WERI-Rb-1 (cell line): ENCODE measurements at regions not wholly inside any gene's neighbourhood (a gene's known extent, or its start where the extent isn't known, plus 50 kb on each side); places are given as distances from the start of the nearest gene placed in this dataset.
"Not testable (repeated sequence)": the region's sequence is repeated elsewhere in the genome, so short reads cannot be mapped to it uniquely, and the experiment has no call there.

Experiments used
- DNase-seq: peaks from one replicate; pipeline ENCODE4 v3.0.0-alpha.2; 2020
- H3K27ac ChIP-seq: fragments of 250-450 bp; sonication (Bioruptor Pico); 2 replicates; pipeline ENCODE4 v1.5.1; 2020; ENCODE audit warnings: mild to moderate bottlenecking, moderate library complexity
- H3K27me3 ChIP-seq: fragments of 250-450 bp; sonication (Bioruptor Pico); 2 replicates; pipeline ENCODE4 v1.5.1; 2021; ENCODE audit warnings: mild to moderate bottlenecking, low read depth, moderate library complexity; ENCODE audit not compliant: insufficient read depth, severe bottlenecking
- H3K36me3 ChIP-seq: fragments of 250-450 bp; sonication (Bioruptor Pico); 2 replicates; pipeline ENCODE4 v1.5.1; 2020; ENCODE audit warnings: mild to moderate bottlenecking, moderate library complexity
- H3K4me3 ChIP-seq: 2 replicates; pipeline ENCODE4 v1.5.1; 2011; ENCODE audit warnings: low read depth, mild to moderate bottlenecking, control low read depth, low read length
- H3K9me3 ChIP-seq: fragments of 250-450 bp; sonication (Bioruptor Pico); 2 replicates; pipeline ENCODE4 v1.5.1; 2021; ENCODE audit warnings: mild to moderate bottlenecking, moderate library complexity; ENCODE audit not compliant: severe bottlenecking
- TF ChIP-seq, protein P1 (sequence below): IDR thresholded peaks from 2 replicates; pipeline ENCODE4 v1.5.1; 2011; ENCODE audit warnings: low read depth, mild to moderate bottlenecking, control low read depth, inconsistent platforms, low read length

DNA sequence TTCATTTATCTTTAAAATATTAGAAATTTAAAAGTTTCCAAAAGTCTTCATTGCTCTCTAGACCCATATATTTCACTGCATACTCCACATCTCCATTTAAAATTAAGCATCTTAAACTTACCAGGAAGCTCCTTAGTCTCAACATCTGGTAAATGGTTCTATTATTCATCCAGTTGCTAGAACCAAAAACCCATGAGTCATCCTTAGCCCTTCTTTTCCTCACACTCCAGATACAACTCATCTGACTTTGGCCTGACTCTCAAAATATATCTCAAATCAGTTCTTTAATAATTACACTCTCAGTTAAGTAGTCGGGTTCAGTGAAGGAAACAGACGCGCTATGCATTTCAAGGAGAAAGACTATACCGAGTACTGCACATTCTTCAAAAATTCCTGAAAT, 110.2 kb upstream of the COX7C start:
- Histone ChIP-seq H3K4me3 (no peak overlapping the region), H3K36me3 (no peaks in the 10 kb centered on the region), H3K9me3 (no peaks in the 10 kb centered on the region), H3K27me3 (no peaks in the 10 kb centered on the region), H3K27ac (no peak overlapping the region)
- TF ChIP-seq, protein P1, sequence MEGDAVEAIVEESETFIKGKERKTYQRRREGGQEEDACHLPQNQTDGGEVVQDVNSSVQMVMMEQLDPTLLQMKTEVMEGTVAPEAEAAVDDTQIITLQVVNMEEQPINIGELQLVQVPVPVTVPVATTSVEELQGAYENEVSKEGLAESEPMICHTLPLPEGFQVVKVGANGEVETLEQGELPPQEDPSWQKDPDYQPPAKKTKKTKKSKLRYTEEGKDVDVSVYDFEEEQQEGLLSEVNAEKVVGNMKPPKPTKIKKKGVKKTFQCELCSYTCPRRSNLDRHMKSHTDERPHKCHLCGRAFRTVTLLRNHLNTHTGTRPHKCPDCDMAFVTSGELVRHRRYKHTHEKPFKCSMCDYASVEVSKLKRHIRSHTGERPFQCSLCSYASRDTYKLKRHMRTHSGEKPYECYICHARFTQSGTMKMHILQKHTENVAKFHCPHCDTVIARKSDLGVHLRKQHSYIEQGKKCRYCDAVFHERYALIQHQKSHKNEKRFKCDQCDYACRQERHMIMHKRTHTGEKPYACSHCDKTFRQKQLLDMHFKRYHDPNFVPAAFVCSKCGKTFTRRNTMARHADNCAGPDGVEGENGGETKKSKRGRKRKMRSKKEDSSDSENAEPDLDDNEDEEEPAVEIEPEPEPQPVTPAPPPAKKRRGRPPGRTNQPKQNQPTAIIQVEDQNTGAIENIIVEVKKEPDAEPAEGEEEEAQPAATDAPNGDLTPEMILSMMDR: no peak
- DNase-seq: no peak

DNA sequence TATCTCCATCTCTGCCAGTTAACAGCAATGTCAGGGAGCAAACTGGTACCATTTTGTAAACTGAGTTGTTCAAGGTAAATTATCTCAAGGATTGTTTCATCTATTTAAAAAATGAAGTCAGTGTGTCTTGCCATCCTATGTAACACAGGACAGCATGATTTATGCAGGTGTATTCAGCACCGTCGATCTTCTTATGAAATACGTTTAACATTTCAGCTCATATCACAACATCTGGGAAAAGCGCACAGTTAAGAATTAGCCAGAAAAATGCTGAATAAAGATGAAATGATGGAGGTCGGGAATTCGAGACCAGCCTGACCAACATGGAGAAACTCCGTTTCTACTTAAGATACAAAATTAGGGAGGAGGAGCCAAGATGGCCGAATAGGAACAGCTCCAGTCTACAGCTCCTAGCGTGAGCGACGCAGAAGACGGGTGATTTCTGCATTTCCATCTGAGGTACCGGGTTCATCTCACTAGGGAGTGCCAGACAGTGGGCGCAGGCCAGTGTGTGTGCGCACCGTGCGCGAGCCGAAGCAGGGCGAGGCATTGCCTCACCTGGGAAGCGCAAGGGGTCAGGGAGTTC, 107.3 kb upstream of the COX7C start:
- not testable (repeated sequence) for H3K36me3 ChIP-seq, H3K27ac ChIP-seq, H3K4me3 ChIP-seq, H3K27me3 ChIP-seq, H3K9me3 ChIP-seq, DNase-seq

DNA sequence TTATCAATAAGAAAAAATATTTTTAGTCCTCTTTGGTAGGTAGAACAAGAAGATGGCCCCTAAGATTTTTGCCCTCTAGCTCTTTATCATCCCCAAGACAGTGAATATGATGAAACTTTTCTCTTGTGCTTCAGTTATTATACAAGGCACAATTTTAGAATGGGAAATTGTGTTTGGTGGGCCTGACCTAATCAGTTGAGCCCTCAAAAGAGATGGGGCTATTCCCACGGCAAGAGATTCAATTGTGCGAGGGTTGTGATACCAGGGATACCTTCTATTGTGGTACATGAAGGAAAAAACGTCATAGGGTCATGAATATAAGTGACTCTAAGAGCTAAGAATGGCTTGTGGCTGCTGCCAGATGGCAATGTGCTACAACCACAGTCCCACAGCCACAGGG, 94.0 kb upstream of the COX7C start:
- TF ChIP-seq, protein P1: no peak
- Histone ChIP-seq H3K4me3 (no peak overlapping the region), H3K27me3 (no peaks in the 10 kb centered on the region), H3K9me3 (no peaks in the 10 kb centered on the region), H3K36me3 (no peaks in the 10 kb centered on the region), H3K27ac (no peak overlapping the region)
- DNase-seq: no peak

DNA sequence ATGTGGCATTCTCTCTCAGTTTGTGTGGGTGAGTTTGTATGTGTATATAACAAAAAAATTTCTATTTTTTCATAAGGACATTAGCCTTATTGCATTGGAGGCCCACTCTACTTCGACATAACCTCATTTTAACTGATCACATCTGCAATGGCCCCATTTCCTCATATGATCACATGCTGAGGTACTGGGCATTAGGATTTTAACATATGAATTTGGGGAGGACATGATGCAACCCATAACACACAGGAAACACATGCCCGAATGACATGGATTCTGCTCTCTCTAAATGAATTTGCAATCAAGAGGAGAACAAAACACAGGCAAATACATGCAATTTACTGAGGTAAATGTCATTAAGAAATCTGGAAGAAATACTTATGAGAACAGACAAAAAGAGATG, 92.1 kb upstream of the COX7C start:
- H3K4me3 ChIP-seq: no peak overlapping the region
- H3K27ac ChIP-seq: no peak overlapping the region
- DNase-seq: no peak
- H3K36me3 ChIP-seq: no peaks in the 10 kb centered on the region
- TF ChIP-seq, protein P1: no peak
- no peaks in the 10 kb centered on the region for H3K9me3 ChIP-seq
- H3K27me3 ChIP-seq: no peaks in the 10 kb centered on the region

DNA sequence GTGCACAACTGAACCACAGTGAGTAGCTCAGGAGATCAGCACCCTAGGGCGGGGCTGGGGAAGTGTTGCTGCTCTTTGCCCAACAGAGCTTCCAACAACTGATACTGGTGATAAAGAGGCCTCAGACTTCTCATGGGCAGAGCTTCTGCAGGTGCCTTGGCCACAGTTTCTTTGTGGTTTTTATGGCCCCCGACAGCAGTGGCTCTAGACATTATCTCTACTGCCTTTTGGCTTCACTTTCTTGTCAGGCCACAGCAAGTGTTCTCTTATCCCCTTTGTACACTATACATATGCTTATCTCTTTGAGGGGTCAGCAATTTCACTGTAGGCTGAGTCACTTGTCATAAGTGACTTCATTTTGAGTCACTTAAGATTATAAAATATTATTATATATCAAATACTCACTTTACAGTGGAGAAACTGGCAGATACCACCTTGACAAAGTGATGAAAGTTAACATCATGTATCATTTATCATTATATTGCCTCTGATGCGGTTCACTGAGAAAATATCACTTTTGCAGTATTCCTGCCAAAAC, 90.9 kb upstream of the COX7C start:
- TF ChIP-seq, protein P1: no peak
- H3K9me3 ChIP-seq: no peaks in the 10 kb centered on the region
- no peak overlapping the region for H3K27ac ChIP-seq
- no peak overlapping the region for H3K4me3 ChIP-seq
- DNase-seq: no peak
- H3K36me3 ChIP-seq: no peaks in the 10 kb centered on the region
- H3K27me3 ChIP-seq: no peaks in the 10 kb centered on the region

DNA sequence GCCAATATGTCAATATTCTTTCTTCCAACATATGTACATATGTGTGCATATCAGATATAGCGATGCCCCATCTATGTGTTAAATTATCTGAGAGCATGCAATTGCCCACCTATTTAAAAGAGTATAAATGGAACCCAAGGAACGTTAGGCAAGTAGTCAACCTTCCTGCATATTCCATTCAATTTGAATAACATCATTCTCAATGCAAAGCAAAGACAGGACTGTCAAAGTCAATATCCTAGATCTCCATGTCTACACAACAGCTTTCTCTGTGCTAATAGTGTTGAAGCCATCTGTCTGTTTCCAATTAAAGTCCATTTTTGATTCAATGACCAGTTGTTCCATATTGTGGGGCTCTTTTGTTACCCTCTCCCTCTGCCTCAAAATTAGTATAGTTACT, 85.3 kb upstream of the COX7C start:
- TF ChIP-seq, protein P1: no peak
- no peaks in the 10 kb centered on the region for H3K27me3 ChIP-seq

More for the DNA sequence above, 85.3 kb upstream of the COX7C start:
- H3K9me3 ChIP-seq: no peaks in the 10 kb centered on the region
- no peaks in the 10 kb centered on the region for H3K36me3 ChIP-seq
- no peak overlapping the region for H3K4me3 ChIP-seq
- H3K27ac ChIP-seq: no peak overlapping the region
- DNase-seq: no peak
